Lower leg skin (tissue), 4 donors: ENCODE measurements at regions not wholly inside any gene's neighbourhood (a gene's known extent, or its start where the extent isn't known, plus 50 kb on each side); places are given as distances from the start of the nearest gene placed in this dataset.

Experiments
- DNase-seq, 2 donors: peaks; one replicate each; pipeline ENCODE4 v3.0.0-alpha.2; 2019; ENCODE audit warnings: low spot score in 2 of 2
- H3K4me3 ChIP-seq: fragments of 200-600 bp; sonication (generic); 2 replicates; pipeline ENCODE4 v1.5.1; 2017; ENCODE audit warnings: mild to moderate bottlenecking, low read depth; ENCODE audit not compliant: poor library complexity, severe bottlenecking
- CTCF ChIP-seq, 3 donors: fragments of 450-650 bp; IDR thresholded peaks; one replicate each; pipeline ENCODE4 v1.5.1; 2016; ENCODE audit warnings: antibody characterized with exemption in 3 of 3, mild to moderate bottlenecking in 3 of 3, moderate library complexity in 2 of 3
- POLR2A ChIP-seq, 2 donors: fragments of 450-650 bp; IDR thresholded peaks; one replicate each; pipeline ENCODE4 v1.6.1; 2016 to 2017; ENCODE audit warnings: antibody characterized with exemption in 2 of 2, mild to moderate bottlenecking in 1 of 2, moderate library complexity in 1 of 2
- WGBS, 2 donors: methylation state at CpG; one replicate each; pipeline ENCODE4 v1.1.5; 2018; 5-methylcytosine and 5-hydroxymethylcytosine counted together
- intact Hi-C: fragments of 100-400 bp; cut with DNase I; formaldehyde crosslinking; loops from one replicate; pipeline ENCODE4 v1.15.0; 2023; ENCODE audit warnings: low total_unique reads

DNA sequence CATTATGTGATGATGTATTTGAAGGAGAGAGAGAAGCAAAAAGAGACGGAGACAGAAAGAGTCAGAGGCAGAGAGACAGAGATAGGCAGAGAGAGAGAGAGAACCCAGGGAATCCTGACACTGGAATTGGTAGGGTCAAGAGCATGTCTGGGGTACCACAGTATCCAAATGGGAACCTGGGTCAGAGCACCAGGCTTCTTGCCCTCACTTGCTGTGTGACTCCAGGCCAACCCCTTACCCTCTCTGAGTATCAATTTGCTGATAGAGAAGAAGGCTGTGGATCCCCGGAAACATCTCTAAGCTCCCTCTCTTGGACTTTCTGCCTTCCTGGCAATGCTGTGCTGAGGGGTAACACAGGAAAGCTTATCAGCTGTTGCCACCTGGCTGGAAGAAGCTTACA, 385.3 kb upstream of the SULF2 start:
- no peak for TF ChIP-seq CTCF (IDR thresholded peaks at IDR 0.05)
- TF ChIP-seq POLR2A (IDR thresholded peaks at IDR 0.05): no peak
- 77 to 78% methylated on average over 2 of the region's 2 CpGs for WGBS, 2 donors
- no peak overlapping the region for H3K4me3 ChIP-seq
- intact Hi-C loops: no loop called here
- no peak for DNase-seq

- intact Hi-C loops: no loop called here
- 62 to 69% methylated on average over 15 of the region's 15 CpGs for WGBS, 2 donors
- H3K4me3 ChIP-seq: no peak overlapping the region
- TF ChIP-seq CTCF (IDR thresholded peaks at IDR 0.05): no peak
- TF ChIP-seq POLR2A (IDR thresholded peaks at IDR 0.05): no peak
- DNase-seq: no peak
These were observed 384.5 kb upstream of the SULF2 start for GRCh38 chr20:48169650-48170225.

DNA sequence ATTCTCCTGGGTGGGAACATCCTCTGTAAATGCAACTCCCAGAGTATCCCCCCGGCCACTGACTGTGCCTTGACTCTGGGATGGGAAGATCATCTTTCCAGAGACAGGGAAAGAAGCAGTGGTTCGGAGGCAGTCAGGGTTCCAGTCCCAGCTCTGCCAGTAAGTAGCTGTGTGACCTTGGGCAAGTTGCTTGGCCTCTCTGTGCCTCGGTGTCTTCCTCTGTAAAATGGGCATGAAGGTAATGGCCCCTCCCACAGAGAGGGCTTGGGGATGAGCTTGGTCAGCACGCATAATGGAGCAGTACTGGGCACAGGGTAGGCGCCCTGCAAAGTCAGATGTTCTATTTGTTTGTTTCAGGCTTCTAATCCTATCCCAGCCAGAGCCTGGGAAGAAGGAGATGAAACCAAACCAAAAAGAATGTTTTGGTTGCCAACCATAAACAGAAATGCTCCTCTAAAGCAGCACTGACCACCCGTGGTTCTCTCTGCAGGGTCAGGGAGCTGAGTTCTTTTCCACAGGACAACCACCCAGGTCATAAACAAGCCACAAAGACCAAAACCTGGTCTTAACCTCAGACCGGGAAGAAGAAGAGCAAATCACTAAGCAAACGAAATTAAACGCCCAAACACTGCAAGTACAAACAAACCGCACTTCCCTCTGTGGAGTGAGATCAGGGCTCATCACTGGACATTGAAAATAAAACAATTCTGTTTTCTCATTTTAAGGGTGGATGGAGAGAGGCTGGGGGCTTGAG, 381.0 kb upstream of the SULF2 start:
- no peak for DNase-seq
- TF ChIP-seq POLR2A (IDR thresholded peaks at IDR 0.05): no peak
- no peak for TF ChIP-seq CTCF (IDR thresholded peaks at IDR 0.05)
- WGBS, 2 donors: 59 to 60% methylated on average over 10 of the region's 10 CpGs
- no peak overlapping the region for H3K4me3 ChIP-seq
- intact Hi-C loops: no loop called here

GRCh38 chr20:48165401-48165685, 380.1 kb upstream of the SULF2 start:
- WGBS, 2 donors: 38 to 54% methylated on average over 9 of the region's 9 CpGs
- intact Hi-C loops: no loop called here
- TF ChIP-seq POLR2A (IDR thresholded peaks at IDR 0.05) (no peak), CTCF (IDR thresholded peaks at IDR 0.05) (no peak)
- no peak for DNase-seq
- H3K4me3 ChIP-seq: no peak overlapping the region

DNA sequence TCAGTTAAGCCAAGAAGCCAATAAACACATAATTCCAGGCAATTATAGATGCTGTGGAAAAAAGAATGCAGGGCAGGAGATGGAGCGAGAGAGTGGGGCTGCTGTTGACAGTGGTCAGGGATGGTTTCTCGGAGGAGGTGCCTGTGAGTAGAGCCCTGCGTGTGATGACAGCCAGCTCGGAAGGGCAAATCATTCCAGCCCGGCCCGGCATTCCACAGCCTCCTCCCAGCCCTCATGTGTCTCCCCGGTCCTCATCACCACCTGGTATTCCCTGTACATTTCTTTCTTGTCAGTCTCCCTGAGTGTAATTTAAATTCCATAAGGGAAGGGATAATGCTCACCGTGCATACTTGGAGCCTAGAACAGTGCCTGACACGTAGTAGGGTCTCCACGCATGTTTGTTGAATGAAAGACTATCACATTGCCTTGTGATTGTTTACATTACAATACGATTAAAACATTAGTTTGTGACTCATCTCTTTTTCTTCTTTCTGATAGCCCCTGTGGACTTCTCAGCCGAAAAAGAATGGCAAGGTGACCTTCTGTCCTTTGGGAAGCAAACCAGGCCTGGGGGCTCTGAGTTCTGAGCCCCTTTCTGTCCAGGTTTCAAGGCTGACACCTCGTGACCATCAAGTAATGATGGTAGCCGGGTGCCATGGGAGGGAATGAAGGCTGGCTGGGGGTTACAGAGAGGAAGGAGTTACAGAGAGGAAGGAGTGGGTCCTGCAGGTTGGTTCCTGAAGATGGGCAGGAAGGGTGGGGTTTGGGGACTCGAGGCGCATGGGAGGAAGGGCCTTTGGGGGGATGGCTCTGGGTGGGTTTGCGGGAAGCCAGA, 379.5 kb upstream of the SULF2 start:
- DNase-seq: no peak
- TF ChIP-seq CTCF (IDR thresholded peaks at IDR 0.05) (no peak), POLR2A (IDR thresholded peaks at IDR 0.05) (no peak)
- H3K4me3 ChIP-seq: no peak overlapping the region
- WGBS, 2 donors: 61 to 63% methylated on average over 17 of the region's 17 CpGs
- intact Hi-C loops: no loop called here
